Adrenal gland (tissue), 5 donors: ENCODE measurements at regions not wholly inside any gene's neighbourhood (a gene's known extent, or its start where the extent isn't known, plus 50 kb on each side); places are given as distances from the start of the nearest gene placed in this dataset.

Experiments used
- CTCF ChIP-seq, 6 experiments: fragments of 450-650 bp in 4 of 6; fragments of 200-600 bp in 2 of 6; sonication (generic) in 1 of 6; IDR thresholded peaks; 1 replicate in 5 of 6; 2 replicates in 1 of 6; pipeline versions ENCODE4 v1.5.1 to v1.8.0; 2016 to 2021; ENCODE audit warnings: antibody characterized with exemption in 6 of 6, mild to moderate bottlenecking in 2 of 6, moderate library complexity in 1 of 6
- POLR2A ChIP-seq, 2 donors: fragments of 450-650 bp; IDR thresholded peaks; one replicate each; pipeline ENCODE4 v1.6.1; 2017; ENCODE audit warnings: antibody characterized with exemption in 2 of 2, mild to moderate bottlenecking in 2 of 2, moderate library complexity in 1 of 2
- donor health status: DM: no; HTN: no; CAD: no.

GRCh38 chr5:74095871-74096270 lies 469.9 kb downstream of the ARHGEF28 start:
- TF ChIP-seq CTCF (IDR thresholded peaks at IDR 0.05) (no peak), POLR2A (IDR thresholded peaks at IDR 0.05) (no peak)
